ENCODE measurements at regions not wholly inside any gene's neighbourhood (a gene's known extent, or its start where the extent isn't known, plus 50 kb on each side); places are given as distances from the start of the nearest gene placed in this dataset.

- Histone ChIP-seq H3K4me2 (ENCODE audit: control insufficient read depth, insufficient read depth) (no peak overlapping the region), H3K4me1 (ENCODE audit: control insufficient read depth, insufficient read depth, low read length) (no peaks in the 10 kb centered on the region), H3K27me3 (replicated peaks in 1 of 2; ENCODE audit: control insufficient read depth in 2 of 2, insufficient read depth in 2 of 2, low read length in 1 of 2) (no peaks in the 10 kb centered on the region; a peak in 2 of 4 replicates), H2AFZ (ENCODE audit: control insufficient read depth, low read depth, low read length) (no peak overlapping the region), H3K9ac (ENCODE audit: control insufficient read depth, insufficient read depth, low read length) (no peak overlapping the region), H3K4me3 (no peak overlapping the region), H3K9me3 (replicated peaks; ENCODE audit: control insufficient read depth, insufficient read depth, low read length) (no peaks in the 10 kb centered on the region; the same call in 2 of the 3 replicates), H3K27ac (ENCODE audit: control insufficient read depth, insufficient read depth) (no peak overlapping the region), H3K36me3 (ENCODE audit: control insufficient read depth in 2 of 2, insufficient read depth in 2 of 2, low read length in 1 of 2) (no peaks in the 10 kb centered on the region), H4K20me1 (ENCODE audit: control insufficient read depth, insufficient read depth) (no peaks in the 10 kb centered on the region), H3K79me2 (ENCODE audit: control insufficient read depth, insufficient read depth, low read length) (no peaks in the 10 kb centered on the region)
- DNase-seq (ENCODE audit: low read depth, low spot score) (no peak), FAIRE-seq (no peak), ATAC-seq (no peak)
- intact Hi-C loops (cut with micrococcal nuclease; ENCODE audit: unreplicated experiment) (no loop called here), in situ Hi-C loops (cut with MboI) (no loop called here)
- no peak for TF ChIP-seq RFX5 (IDR thresholded peaks at IDR 0.05; ENCODE audit: low read depth, low read length)
- no peak for TF ChIP-seq RB1 (IDR thresholded peaks at IDR 0.05; ENCODE audit: borderline replicate concordance)
- no peak for TF ChIP-seq ZNF24 (IDR thresholded peaks at IDR 0.05)
- TF ChIP-seq CHD2 (IDR thresholded peaks at IDR 0.05; ENCODE audit: borderline replicate concordance, low read depth, low read length) = no peak
- no peak for TF ChIP-seq DPF2 (IDR thresholded peaks at IDR 0.05)
- no peak for TF ChIP-seq PKNOX1 (IDR thresholded peaks at IDR 0.05)
- TF ChIP-seq, protein P1, sequence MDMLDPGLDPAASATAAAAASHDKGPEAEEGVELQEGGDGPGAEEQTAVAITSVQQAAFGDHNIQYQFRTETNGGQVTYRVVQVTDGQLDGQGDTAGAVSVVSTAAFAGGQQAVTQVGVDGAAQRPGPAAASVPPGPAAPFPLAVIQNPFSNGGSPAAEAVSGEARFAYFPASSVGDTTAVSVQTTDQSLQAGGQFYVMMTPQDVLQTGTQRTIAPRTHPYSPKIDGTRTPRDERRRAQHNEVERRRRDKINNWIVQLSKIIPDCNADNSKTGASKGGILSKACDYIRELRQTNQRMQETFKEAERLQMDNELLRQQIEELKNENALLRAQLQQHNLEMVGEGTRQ (IDR thresholded peaks at IDR 0.05; ENCODE audit: borderline replicate concordance, low read depth, low read length) = no peak
- TF ChIP-seq KLF5 (IDR thresholded peaks at IDR 0.05; ENCODE audit: partially characterized antibody) = no peak
- TF ChIP-seq, protein P2, sequence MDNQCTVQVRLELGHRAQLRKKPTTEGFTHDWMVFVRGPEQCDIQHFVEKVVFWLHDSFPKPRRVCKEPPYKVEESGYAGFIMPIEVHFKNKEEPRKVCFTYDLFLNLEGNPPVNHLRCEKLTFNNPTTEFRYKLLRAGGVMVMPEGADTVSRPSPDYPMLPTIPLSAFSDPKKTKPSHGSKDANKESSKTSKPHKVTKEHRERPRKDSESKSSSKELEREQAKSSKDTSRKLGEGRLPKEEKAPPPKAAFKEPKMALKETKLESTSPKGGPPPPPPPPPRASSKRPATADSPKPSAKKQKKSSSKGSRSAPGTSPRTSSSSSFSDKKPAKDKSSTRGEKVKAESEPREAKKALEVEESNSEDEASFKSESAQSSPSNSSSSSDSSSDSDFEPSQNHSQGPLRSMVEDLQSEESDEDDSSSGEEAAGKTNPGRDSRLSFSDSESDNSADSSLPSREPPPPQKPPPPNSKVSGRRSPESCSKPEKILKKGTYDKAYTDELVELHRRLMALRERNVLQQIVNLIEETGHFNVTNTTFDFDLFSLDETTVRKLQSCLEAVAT (IDR thresholded peaks at IDR 0.05) = no peak
- TF ChIP-seq YBX1 (IDR thresholded peaks at IDR 0.05) = no peak
- TF ChIP-seq POLR2AphosphoS2 (IDR thresholded peaks at IDR 0.05; ENCODE audit: low read depth, low read length) = no peak
- TF ChIP-seq, protein P3, sequence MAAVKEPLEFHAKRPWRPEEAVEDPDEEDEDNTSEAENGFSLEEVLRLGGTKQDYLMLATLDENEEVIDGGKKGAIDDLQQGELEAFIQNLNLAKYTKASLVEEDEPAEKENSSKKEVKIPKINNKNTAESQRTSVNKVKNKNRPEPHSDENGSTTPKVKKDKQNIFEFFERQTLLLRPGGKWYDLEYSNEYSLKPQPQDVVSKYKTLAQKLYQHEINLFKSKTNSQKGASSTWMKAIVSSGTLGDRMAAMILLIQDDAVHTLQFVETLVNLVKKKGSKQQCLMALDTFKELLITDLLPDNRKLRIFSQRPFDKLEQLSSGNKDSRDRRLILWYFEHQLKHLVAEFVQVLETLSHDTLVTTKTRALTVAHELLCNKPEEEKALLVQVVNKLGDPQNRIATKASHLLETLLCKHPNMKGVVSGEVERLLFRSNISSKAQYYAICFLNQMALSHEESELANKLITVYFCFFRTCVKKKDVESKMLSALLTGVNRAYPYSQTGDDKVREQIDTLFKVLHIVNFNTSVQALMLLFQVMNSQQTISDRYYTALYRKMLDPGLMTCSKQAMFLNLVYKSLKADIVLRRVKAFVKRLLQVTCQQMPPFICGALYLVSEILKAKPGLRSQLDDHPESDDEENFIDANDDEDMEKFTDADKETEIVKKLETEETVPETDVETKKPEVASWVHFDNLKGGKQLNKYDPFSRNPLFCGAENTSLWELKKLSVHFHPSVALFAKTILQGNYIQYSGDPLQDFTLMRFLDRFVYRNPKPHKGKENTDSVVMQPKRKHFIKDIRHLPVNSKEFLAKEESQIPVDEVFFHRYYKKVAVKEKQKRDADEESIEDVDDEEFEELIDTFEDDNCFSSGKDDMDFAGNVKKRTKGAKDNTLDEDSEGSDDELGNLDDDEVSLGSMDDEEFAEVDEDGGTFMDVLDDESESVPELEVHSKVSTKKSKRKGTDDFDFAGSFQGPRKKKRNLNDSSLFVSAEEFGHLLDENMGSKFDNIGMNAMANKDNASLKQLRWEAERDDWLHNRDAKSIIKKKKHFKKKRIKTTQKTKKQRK (IDR thresholded peaks at IDR 0.05; ENCODE audit: low read depth, low read length) = no peak
- TF ChIP-seq YY1 (IDR thresholded peaks at IDR 0.05; ENCODE audit: low read depth, low read length) = no peak
- TF ChIP-seq HCFC1 (IDR thresholded peaks at IDR 0.05; ENCODE audit: low read length) = no peak
- no peak for TF ChIP-seq ZBED1 (IDR thresholded peaks at IDR 0.05; ENCODE audit: borderline replicate concordance)
- TF ChIP-seq SMAD1 (IDR thresholded peaks at IDR 0.05; ENCODE audit: low read depth, partially characterized antibody) = no peak
- no peak for TF ChIP-seq NFYB (IDR thresholded peaks at IDR 0.05; ENCODE audit: insufficient read depth, low read depth, low read length)
- TF ChIP-seq MEF2B (IDR thresholded peaks at IDR 0.05; ENCODE audit: partially characterized antibody, poor library complexity, severe bottlenecking) = no peak
- TF ChIP-seq RUNX3 (IDR thresholded peaks at IDR 0.05; ENCODE audit: low read length) = no peak
- WGBS (ENCODE audit: insufficient coverage, insufficient replicate concordance, low lambda C conversion rate, missing lambda C conversion rate) = 32% methylated on average over 8 of the region's 8 CpGs
- RAD21 ChIA-PET (ENCODE audit: unreplicated experiment) = no interaction called here
- SMC1A ChIA-PET (ENCODE audit: uncharacterized antibody, unreplicated experiment) = no interaction called here
- CTCF ChIA-PET = interaction anchor here (1.5 kb wide), 1 partner anchor 49 kb away, joined by 3 read pairs; no protein-coding TSS in a partner anchor
- no TSS peak for BruUV-seq (replicated peaks)
- POLR2A ChIA-PET = no interaction called here
Measured at GRCh38 chr13:26880735-26881134, 120.1 kb upstream of the GPR12 start.

Measured in GM12878 (cell line).